Activated T-helper 9 cell treated with anti-CD3 and anti-CD28 coated beads, Interleukin-2, amount 50 U/mL, for 16 hours (primary cell): ENCODE measurements at regions not wholly inside any gene's neighbourhood (a gene's known extent, or its start where the extent isn't known, plus 50 kb on each side); places are given as distances from the start of the nearest gene placed in this dataset.

ENCODE experiments used
- DNase-seq: peaks from one replicate; pipeline ENCODE4 v3.0.0-alpha.2; 2020; ENCODE audit warnings: low read depth

GRCh38 chr2:198795419-198795818 lies 662.3 kb downstream of the SATB2 start:
- DNase-seq = no peak

- DNase-seq = no peak
Measured at GRCh38 chr2:198791623-198792022, 666.1 kb downstream of the SATB2 start.

- no peak for DNase-seq
Measured at GRCh38 chr2:198788676-198789075, 669.1 kb downstream of the SATB2 start.

GRCh38 chr2:198782734-198783133 lies 675.0 kb downstream of the SATB2 start:
- no peak for DNase-seq

GRCh38 chr2:198776616-198777406 lies 680.9 kb downstream of the SATB2 start:
- DNase-seq = no peak

- DNase-seq = no peak
Measured at GRCh38 chr2:198775737-198776136, 682.0 kb downstream of the SATB2 start.

- no peak for DNase-seq
Measured at GRCh38 chr2:198774576-198774975, 683.2 kb downstream of the SATB2 start.

GRCh38 chr2:198767694-198768093 lies 690.0 kb downstream of the SATB2 start:
- DNase-seq = no peak

GRCh38 chr2:198763793-198764192 lies 693.9 kb downstream of the SATB2 start:
- no peak for DNase-seq

- DNase-seq = no peak
Measured at GRCh38 chr2:198762441-198762840, 695.3 kb downstream of the SATB2 start.

GRCh38 chr2:198757069-198757468 lies 700.7 kb downstream of the SATB2 start:
- no peak for DNase-seq

- DNase-seq = no peak
Measured at GRCh38 chr2:198756166-198756565, 701.6 kb downstream of the SATB2 start.

- DNase-seq = no peak
Measured at GRCh38 chr2:198753101-198753500, 704.6 kb downstream of the SATB2 start.

- DNase-seq = no peak
Measured at GRCh38 chr2:198749364-198749763, 708.4 kb downstream of the SATB2 start.

- no peak for DNase-seq
Measured at GRCh38 chr2:198731842-198732399, 725.8 kb downstream of the SATB2 start.

- DNase-seq = no peak
Measured at GRCh38 chr2:198720266-198720665, 737.5 kb downstream of the SATB2 start.

- no peak for DNase-seq
Measured at GRCh38 chr2:198717451-198717850, 740.3 kb downstream of the SATB2 start.

- no peak for DNase-seq
Measured at GRCh38 chr2:198715302-198715835, 742.4 kb downstream of the SATB2 start.

- DNase-seq = no peak
Measured at GRCh38 chr2:198712485-198712884, 745.3 kb downstream of the SATB2 start.

- DNase-seq = no peak
Measured at GRCh38 chr2:198711484-198711883, 746.3 kb downstream of the SATB2 start.

GRCh38 chr2:198710562-198710961 lies 747.2 kb downstream of the SATB2 start:
- DNase-seq = no peak

- no peak for DNase-seq
Measured at GRCh38 chr2:198706476-198707082, 751.2 kb downstream of the SATB2 start.

GRCh38 chr2:198703281-198703680 lies 754.5 kb downstream of the SATB2 start:
- no peak for DNase-seq
